Ishikawa (cell line): ENCODE measurements at regions not wholly inside any gene's neighbourhood (a gene's known extent, or its start where the extent isn't known, plus 50 kb on each side); places are given as distances from the start of the nearest gene placed in this dataset.

Experiments used
- EP300 ChIP-seq: IDR thresholded peaks from 2 replicates; pipeline ENCODE4 v1.6.1; 2012; ENCODE audit warnings: borderline replicate concordance
- RAD21 ChIP-seq: IDR thresholded peaks from 2 replicates; pipeline ENCODE4 v1.6.1; 2012; ENCODE audit warnings: low read depth
- REST ChIP-seq: IDR thresholded peaks from 2 replicates; pipeline ENCODE4 v1.6.1; 2012; ENCODE audit warnings: low read depth, mild to moderate bottlenecking
- TAF1 ChIP-seq: IDR thresholded peaks from 2 replicates; pipeline ENCODE4 v1.6.1; 2012; ENCODE audit warnings: low read depth, mild to moderate bottlenecking
- TEAD4 ChIP-seq: IDR thresholded peaks from 2 replicates; pipeline ENCODE4 v1.6.1; 2012
- YY1 ChIP-seq: IDR thresholded peaks from 2 replicates; pipeline ENCODE4 v1.6.1; 2012; ENCODE audit warnings: low read depth

GRCh38 chr1:184324972-184325371 lies 61.9 kb upstream of the C1orf21 start:
- TF ChIP-seq EP300, result no peak
- no peak for TF ChIP-seq RAD21
- TF ChIP-seq TAF1, result no peak
- no peak for TF ChIP-seq REST
- no peak for TF ChIP-seq YY1
- no peak for TF ChIP-seq TEAD4
